Non-pigmented ciliary epithelial cell (primary cell): ENCODE measurements at regions not wholly inside any gene's neighbourhood (a gene's known extent, or its start where the extent isn't known, plus 50 kb on each side); places are given as distances from the start of the nearest gene placed in this dataset.

Experiments
- DNase-seq: peaks from one replicate; pipeline ENCODE4 v3.0.0-alpha.2; 2010; ENCODE audit warnings: low read depth

GRCh38 chr13:59121507-59121906, 1042.2 kb downstream of the DIAPH3 start:
- no peak for DNase-seq

DNA sequence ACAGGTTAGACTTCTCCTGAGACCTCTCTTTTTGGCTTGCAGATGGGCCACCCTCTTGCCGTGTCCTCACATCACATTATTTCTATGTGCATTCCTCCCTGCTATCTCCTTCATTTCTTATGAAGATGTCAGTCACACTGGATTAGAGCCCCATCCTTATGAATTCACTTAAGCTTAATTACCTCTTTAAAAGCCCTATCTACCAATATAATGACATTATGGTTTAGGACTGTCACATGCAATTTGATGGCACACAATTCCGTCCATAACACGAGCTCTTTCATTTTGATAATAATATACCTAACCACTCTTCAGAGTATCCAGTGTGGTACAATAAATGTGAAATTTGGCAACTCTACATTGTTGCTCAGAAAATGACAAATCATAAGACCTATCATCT, 1037.3 kb downstream of the DIAPH3 start:
- DNase-seq, result no peak

GRCh38 chr13:59133903-59134302, 1029.8 kb downstream of the DIAPH3 start:
- no peak for DNase-seq

GRCh38 chr13:59144700-59145099, 1019.0 kb downstream of the DIAPH3 start:
- no peak for DNase-seq

- DNase-seq, result no peak
Observed at GRCh38 chr13:59145381-59145780, 1018.3 kb downstream of the DIAPH3 start.

- DNase-seq, result no peak
Observed at GRCh38 chr13:59157181-59157580, 1006.5 kb downstream of the DIAPH3 start.

DNA sequence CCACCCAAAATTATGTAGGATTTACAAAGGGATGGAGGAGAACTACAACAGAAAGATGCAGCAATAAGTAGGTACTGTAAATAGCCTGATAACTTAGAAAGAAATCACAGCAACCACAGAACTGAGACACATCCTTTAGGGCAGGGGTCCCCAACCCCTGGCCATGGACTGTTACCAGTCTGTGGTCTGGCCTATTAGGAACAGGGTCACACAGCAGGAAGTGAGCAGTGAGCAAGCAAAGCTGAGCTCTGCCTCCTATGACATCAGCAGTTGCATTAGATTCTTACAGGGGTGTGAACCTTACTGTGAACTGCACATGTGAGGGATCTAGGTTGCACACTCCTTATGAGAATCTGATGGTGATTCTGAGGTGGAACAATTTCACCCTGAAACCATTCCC, 997.6 kb downstream of the DIAPH3 start:
- DNase-seq, result no peak

DNA sequence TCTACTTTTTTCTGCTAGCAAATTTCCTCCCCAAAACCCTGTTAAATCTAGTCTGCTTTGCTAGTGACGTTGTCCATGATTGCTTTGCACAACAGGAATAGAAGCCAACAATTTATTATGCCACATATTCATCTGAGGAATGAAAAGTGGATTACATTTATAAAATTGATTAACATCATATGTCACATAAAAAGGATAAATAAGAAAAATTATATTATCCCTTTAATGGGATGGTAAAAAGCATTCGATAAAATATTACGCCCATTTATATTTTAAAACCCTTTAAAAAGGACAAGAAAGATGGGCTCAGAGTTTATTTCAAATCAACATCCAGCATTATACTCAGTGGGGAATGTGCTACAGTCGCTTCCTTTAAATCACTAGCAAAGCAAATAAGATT, 991.7 kb downstream of the DIAPH3 start:
- DNase-seq, result no peak

DNA sequence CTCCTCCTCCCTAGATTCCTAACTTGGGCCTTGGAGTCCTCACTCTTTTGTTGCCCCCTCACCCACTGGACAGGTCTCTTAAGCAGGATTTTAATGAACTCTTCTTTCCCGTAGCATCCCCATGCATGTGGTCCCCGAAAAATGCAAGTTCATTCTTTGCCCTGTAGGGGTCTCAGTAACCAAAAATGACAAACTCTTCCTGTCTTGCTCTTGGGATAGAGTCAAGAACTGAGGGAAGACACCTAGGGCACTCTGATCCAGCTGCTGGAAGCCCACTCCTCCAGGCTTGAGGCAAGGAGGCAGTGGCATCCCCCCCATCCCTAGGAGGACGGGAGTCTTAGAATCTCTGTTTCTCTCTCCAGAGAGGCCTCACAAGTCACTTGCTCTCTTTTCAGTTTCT, 987.0 kb downstream of the DIAPH3 start:
- DNase-seq, result no peak

DNA sequence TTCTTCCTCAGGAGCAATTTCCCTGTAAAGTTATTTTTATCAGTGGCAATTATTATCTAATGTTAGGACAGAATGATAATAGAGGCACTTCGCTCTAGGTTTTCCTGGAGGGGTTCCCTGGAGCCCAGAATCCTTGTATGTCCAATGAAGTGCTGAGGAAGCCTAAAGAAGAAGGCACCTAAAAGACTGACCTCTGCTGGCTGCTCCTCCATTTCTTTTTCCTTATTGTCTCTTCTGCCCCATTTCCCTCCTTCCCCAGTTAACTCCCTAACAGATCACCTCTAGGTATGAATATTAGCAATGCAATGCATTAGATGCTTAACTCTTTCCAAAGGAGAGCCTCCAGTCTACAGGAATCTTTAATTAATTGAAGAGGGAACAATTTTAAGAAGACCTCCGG, 985.4 kb downstream of the DIAPH3 start:
- no peak for DNase-seq

DNA sequence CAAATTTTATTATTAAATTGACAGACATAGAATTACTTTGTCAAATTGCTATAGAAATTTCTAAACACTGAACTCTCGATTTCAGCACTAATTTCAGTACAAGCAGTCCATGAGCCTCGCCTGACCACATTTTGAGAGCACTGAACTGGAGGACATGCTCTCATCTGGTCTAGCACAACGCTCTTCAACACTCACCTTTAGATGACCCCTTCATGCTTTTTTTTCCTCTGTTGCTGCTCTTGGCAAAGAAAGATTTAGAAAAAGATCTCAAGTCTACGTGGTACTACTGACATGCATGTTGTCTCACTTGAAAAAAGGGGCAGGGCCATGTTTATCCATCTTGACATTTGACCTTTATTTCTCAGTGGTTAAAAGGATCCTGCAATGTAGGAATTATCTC, 981.5 kb downstream of the DIAPH3 start:
- no peak for DNase-seq

- no peak for DNase-seq
Observed at GRCh38 chr13:59197397-59197796, 966.3 kb downstream of the DIAPH3 start.

- peak; percentile 3 for DNase-seq
Observed at GRCh38 chr13:59201841-59202240, 961.9 kb downstream of the DIAPH3 start.

DNA sequence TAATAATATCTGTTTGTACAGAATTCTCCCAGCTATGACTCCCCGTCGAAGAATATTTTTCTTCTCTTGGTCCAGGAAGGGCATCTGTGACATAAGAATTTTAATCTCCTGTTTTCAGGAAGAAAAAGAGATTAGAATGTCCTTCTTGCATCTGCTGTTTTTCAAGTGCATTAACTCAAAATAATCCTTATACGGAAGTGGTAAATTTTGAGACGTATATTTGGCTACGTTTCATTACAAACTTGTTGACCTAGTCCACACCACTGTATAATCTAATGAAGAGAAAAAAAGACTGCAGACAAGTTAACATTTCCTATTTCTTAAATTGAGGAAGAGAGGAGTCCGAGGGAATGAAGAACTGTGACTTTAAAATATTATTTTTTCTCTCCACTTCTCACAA, 959.9 kb downstream of the DIAPH3 start:
- DNase-seq, result no peak

GRCh38 chr13:59205501-59205900, 958.2 kb downstream of the DIAPH3 start:
- no peak for DNase-seq

GRCh38 chr13:59208405-59209195, 955.1 kb downstream of the DIAPH3 start:
- DNase-seq, result no peak

DNA sequence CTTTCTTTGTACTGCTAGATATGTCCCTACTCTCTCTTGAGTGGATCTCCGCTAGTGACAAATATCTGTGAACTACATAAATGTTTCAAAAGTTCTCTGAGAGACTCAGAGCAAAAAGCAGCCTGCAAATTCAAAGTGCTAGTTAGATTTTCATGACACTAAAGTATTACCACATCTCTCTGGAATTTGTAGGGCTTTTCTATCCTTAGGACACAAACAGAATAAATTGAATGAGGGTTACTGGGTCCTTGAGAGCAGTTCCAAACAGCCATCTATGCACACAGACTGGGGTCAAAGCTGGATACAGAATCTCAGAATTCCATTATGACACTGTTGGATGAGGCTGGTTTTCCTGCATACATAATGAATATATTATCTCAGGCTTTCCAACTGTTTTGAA, 953.2 kb downstream of the DIAPH3 start:
- DNase-seq, result no peak

GRCh38 chr13:59211606-59212005, 952.1 kb downstream of the DIAPH3 start:
- DNase-seq, result no peak

- DNase-seq, result no peak
Observed at GRCh38 chr13:59229401-59229800, 934.3 kb downstream of the DIAPH3 start.

DNA sequence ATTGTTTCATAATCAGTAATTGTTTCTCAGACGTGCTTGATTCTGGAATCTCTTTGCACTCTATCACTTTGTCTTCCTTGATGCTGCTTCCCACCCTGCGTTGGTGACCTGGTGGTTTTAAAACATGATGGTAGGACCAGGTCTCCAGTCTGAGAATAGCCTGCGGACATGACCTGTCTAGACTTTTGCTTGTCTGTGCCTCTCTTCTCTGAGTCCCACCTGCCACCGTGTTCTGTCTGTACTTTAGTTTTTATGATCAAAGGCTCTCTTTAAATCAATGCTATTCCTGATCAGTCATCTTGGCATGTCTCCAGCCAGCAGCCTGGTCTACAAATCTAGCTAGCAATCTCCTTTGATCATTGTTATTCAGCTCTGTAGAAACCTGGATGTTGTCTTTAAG, 933.9 kb downstream of the DIAPH3 start:
- DNase-seq, result no peak

GRCh38 chr13:59230484-59231264, 933.1 kb downstream of the DIAPH3 start:
- DNase-seq, result no peak

- no peak for DNase-seq
Observed at GRCh38 chr13:59236309-59236919, 927.3 kb downstream of the DIAPH3 start.

DNA sequence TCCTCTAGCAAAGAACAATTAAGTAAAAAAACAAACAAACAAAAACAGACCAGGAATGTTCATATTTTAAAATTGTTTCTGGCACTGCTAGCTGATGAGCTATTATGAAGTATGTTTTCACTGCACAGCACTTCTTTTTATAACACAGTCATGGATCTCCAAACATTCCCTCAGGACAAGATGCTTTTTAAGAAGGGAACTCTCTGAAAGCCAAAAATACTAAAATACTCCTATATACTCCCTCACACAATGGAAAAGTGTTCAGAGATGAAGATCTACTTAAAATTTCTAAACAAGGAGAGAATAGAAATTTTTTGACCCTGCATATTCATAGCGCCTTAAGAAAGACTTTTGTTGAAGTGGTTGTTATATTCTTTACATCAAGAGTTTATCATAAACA, 926.8 kb downstream of the DIAPH3 start:
- no peak for DNase-seq
